ENCODE measurements at regions not wholly inside any gene's neighbourhood (a gene's known extent, or its start where the extent isn't known, plus 50 kb on each side); places are given as distances from the start of the nearest gene placed in this dataset.
"Not testable (repeated sequence)": the region's sequence is repeated elsewhere in the genome, so short reads cannot be mapped to it uniquely, and the experiment has no call there.

GRCh38 chr2:131681611-131682121 lies 154.0 kb downstream of the CCDC74A start:
- not testable (repeated sequence) for TF ChIP-seq POLR2AphosphoS5, EP300 (IDR thresholded peaks at IDR 0.05)
- TF ChIP-seq, protein P1, sequence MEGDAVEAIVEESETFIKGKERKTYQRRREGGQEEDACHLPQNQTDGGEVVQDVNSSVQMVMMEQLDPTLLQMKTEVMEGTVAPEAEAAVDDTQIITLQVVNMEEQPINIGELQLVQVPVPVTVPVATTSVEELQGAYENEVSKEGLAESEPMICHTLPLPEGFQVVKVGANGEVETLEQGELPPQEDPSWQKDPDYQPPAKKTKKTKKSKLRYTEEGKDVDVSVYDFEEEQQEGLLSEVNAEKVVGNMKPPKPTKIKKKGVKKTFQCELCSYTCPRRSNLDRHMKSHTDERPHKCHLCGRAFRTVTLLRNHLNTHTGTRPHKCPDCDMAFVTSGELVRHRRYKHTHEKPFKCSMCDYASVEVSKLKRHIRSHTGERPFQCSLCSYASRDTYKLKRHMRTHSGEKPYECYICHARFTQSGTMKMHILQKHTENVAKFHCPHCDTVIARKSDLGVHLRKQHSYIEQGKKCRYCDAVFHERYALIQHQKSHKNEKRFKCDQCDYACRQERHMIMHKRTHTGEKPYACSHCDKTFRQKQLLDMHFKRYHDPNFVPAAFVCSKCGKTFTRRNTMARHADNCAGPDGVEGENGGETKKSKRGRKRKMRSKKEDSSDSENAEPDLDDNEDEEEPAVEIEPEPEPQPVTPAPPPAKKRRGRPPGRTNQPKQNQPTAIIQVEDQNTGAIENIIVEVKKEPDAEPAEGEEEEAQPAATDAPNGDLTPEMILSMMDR (IDR thresholded peaks at IDR 0.05): not testable (repeated sequence)

Measured in upper lobe of left lung (tissue), 4 donors.